Stomach (tissue), 8 donors: ENCODE measurements at regions not wholly inside any gene's neighbourhood (a gene's known extent, or its start where the extent isn't known, plus 50 kb on each side); places are given as distances from the start of the nearest gene placed in this dataset.

Experiments used
- DNase-seq, 2 donors: peaks; one replicate each; pipeline versions ENCODE4 v3.0.0 to v3.0.0-alpha.2; 2013 to 2019
- H3K27ac ChIP-seq, 5 donors: fragments of 200-600 bp in 4 of 5; sonication (generic) in 4 of 5; one replicate each; pipeline ENCODE4 v1.5.1; 2013 to 2019; ENCODE audit warnings: mild to moderate bottlenecking in 1 of 5, moderate library complexity in 1 of 5
- H3K27me3 ChIP-seq, 3 donors: fragments of 200-600 bp; sonication (generic); one replicate each; pipeline ENCODE4 v1.5.1; 2017 to 2019; ENCODE audit warnings: mixed run types in 1 of 3
- H3K36me3 ChIP-seq, 4 donors: fragments of 200-600 bp; sonication (generic); 1 replicate in 3 of 4; 2 replicates in 1 of 4; pipeline ENCODE4 v1.5.1; 2016 to 2019
- H3K4me1 ChIP-seq, 4 donors: fragments of 200-600 bp; sonication (generic); one replicate each; pipeline ENCODE4 v1.5.1; 2016 to 2019
- H3K4me3 ChIP-seq, 4 donors: fragments of 200-600 bp; sonication (generic) in 3 of 4; one replicate each; pipeline ENCODE4 v1.5.1; 2016 to 2019; ENCODE audit warnings: mild to moderate bottlenecking in 1 of 4
- H3K9me3 ChIP-seq, 4 donors: fragments of 200-600 bp; sonication (generic); one replicate each; pipeline ENCODE4 v1.5.1; 2016 to 2019
- CTCF ChIP-seq, 7 experiments: fragments of 450-650 bp in 4 of 7; fragments of 200-600 bp in 3 of 7; sonication (generic) in 3 of 7; IDR thresholded peaks; one replicate each; pipeline ENCODE4 v1.5.1; 2016 to 2019; ENCODE audit warnings: antibody characterized with exemption in 7 of 7, control low read depth in 2 of 7, mild to moderate bottlenecking in 1 of 7
- EP300 ChIP-seq: sonication (generic); formaldehyde crosslinking; IDR thresholded peaks from one replicate; pipeline ENCODE4 v1.6.1; 2017; ENCODE audit warnings: antibody characterized with exemption
- POLR2A ChIP-seq, 4 donors: fragments of 450-650 bp; IDR thresholded peaks; one replicate each; pipeline ENCODE4 v1.6.1; 2016; ENCODE audit warnings: antibody characterized with exemption in 4 of 4, control low read depth in 2 of 4, mild to moderate bottlenecking in 1 of 4, moderate library complexity in 1 of 4
- POLR2AphosphoS5 ChIP-seq, 3 donors: sonication (generic); formaldehyde crosslinking; IDR thresholded peaks; one replicate each; pipeline ENCODE4 v1.6.1; 2016; ENCODE audit warnings: antibody characterized with exemption in 3 of 3
- WGBS, 5 donors: extraction: QIAGEN DNeasy Blood & Tissue Kit in 3 of 5; methylation state at CpG; one replicate each; pipeline versions ENCODE4 v1.1.5 to v1.1.7; 2013 to 2018; 5-methylcytosine and 5-hydroxymethylcytosine counted together
- intact Hi-C: fragments of 100-400 bp; cut with DNase I; formaldehyde crosslinking; loops from one replicate; pipeline ENCODE4 v1.15.1; 2023; ENCODE audit warnings: low total_unique reads
- donor health status: healthy with polysubstance abuse.
- donor health status: Bipolar disorder and iron deficiency.
- donor health status: healthy.

GRCh38 chr4:155607481-155607880 lies 59.2 kb upstream of the GUCY1A1 start:
- H3K36me3 ChIP-seq: no peaks in the 10 kb centered on the region
- H3K4me3 ChIP-seq: no peak overlapping the region
- intact Hi-C loops: no loop called here
- no peak for TF ChIP-seq POLR2A (IDR thresholded peaks at IDR 0.05)
- no peak for TF ChIP-seq CTCF (IDR thresholded peaks at IDR 0.05)
- TF ChIP-seq POLR2AphosphoS5 (IDR thresholded peaks at IDR 0.05): no peak
- TF ChIP-seq EP300: no peak
- H3K27ac ChIP-seq: no peak overlapping the region
- no peaks in the 10 kb centered on the region for H3K27me3 ChIP-seq
- H3K4me1 ChIP-seq: no peaks in the 10 kb centered on the region
- WGBS, 5 donors: 80 to 95% (median 92%) methylated on average over 1 of the region's 1 CpG
- DNase-seq: no peak
- no peaks in the 10 kb centered on the region for H3K9me3 ChIP-seq

GRCh38 chr4:155604718-155605626 lies 61.7 kb upstream of the GUCY1A1 start:
- intact Hi-C loops: no loop called here
- WGBS, 5 donors: 63 to 77% (median 72%) methylated on average over 4 of the region's 4 CpGs
- no peak overlapping the region for H3K27ac ChIP-seq
- no peaks in the 10 kb centered on the region for H3K36me3 ChIP-seq
- no peaks in the 10 kb centered on the region for H3K27me3 ChIP-seq
- DNase-seq: peak; percentile 27 to 45
- H3K9me3 ChIP-seq: no peaks in the 10 kb centered on the region
- H3K4me3 ChIP-seq: no peak overlapping the region
- TF ChIP-seq EP300: no peak
- TF ChIP-seq POLR2AphosphoS5 (IDR thresholded peaks at IDR 0.05): no peak
- no peak for TF ChIP-seq CTCF (IDR thresholded peaks at IDR 0.05)
- TF ChIP-seq POLR2A (IDR thresholded peaks at IDR 0.05): no peak
- no peaks in the 10 kb centered on the region for H3K4me1 ChIP-seq

DNA sequence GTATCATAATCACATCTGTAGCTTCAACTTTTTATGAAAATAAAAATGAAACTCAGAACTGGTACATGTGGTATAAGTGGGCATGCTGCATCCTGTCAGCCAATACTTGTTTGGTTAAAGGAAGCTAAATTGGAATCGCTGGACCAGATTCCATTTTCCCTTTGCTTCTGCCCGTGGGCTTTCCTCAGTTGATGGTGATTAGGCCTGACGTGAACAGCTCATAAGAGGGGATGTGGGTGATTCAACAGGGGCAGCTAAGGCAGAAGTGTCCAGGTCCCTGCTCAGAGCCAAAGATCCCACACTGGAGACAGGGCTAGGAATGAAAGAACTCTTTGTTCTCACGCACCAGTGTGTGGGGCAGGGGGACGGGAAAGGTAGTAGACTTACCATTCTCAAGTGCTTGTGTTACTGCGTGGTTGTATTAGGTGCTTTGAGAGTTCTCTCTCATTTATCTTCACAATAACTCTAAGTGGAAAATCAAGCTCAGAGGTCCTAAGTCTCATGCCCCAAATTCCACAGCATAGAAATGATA lies 63.2 kb upstream of the GUCY1A1 start:
- no peaks in the 10 kb centered on the region for H3K9me3 ChIP-seq
- intact Hi-C loops: no loop called here
- 79 to 89% (median 81%) methylated on average over 6 of the region's 6 CpGs for WGBS, 5 donors
- H3K27ac ChIP-seq: no peak overlapping the region
- H3K4me1 ChIP-seq: no peaks in the 10 kb centered on the region
- H3K27me3 ChIP-seq: no peaks in the 10 kb centered on the region
- no peak overlapping the region for H3K4me3 ChIP-seq
- TF ChIP-seq CTCF (IDR thresholded peaks at IDR 0.05) (no peak), POLR2AphosphoS5 (IDR thresholded peaks at IDR 0.05) (no peak), EP300 (no peak), POLR2A (IDR thresholded peaks at IDR 0.05) (no peak)
- DNase-seq: no peak
- H3K36me3 ChIP-seq: no peaks in the 10 kb centered on the region

- Histone ChIP-seq H3K36me3 (no peaks in the 10 kb centered on the region), H3K9me3 (no peaks in the 10 kb centered on the region), H3K4me3 (no peak overlapping the region), H3K4me1 (no peaks in the 10 kb centered on the region), H3K27me3 (no peaks in the 10 kb centered on the region), H3K27ac (no peak overlapping the region)
- no peak for TF ChIP-seq POLR2A (IDR thresholded peaks at IDR 0.05)
- intact Hi-C loops: no loop called here
- no peak for DNase-seq
- 84 to 89% (median 86%) methylated on average over 3 of the region's 3 CpGs for WGBS, 5 donors
Measured at GRCh38 chr4:155602351-155603140, 64.1 kb upstream of the GUCY1A1 start.
